H1 (cell line): ENCODE measurements at regions not wholly inside any gene's neighbourhood (a gene's known extent, or its start where the extent isn't known, plus 50 kb on each side); places are given as distances from the start of the nearest gene placed in this dataset.

ENCODE experiments used
- ASH2L ChIP-seq: fragments of 200-600, 300-600 bp; sonication (generic); IDR thresholded peaks from one replicate; pipeline ENCODE4 v1.7.1; 2017; ENCODE audit warnings: low read length
- BCL11A ChIP-seq, 2 experiments: IDR thresholded peaks; one replicate each; pipeline ENCODE4 v1.6.1; 2011; ENCODE audit warnings: low read depth in 2 of 2, low read length in 2 of 2, mild to moderate bottlenecking in 2 of 2
- CEBPB ChIP-seq: IDR thresholded peaks from 2 replicates; pipeline ENCODE4 v1.6.1; 2012; ENCODE audit warnings: low read depth, low read length
- CTBP2 ChIP-seq: IDR thresholded peaks from 2 replicates; pipeline ENCODE4 v1.7.0; 2011; ENCODE audit warnings: borderline replicate concordance, mild to moderate bottlenecking, moderate library complexity, mixed read lengths, low read length; ENCODE audit not compliant: insufficient read depth, insufficient read length
- EP300 ChIP-seq, 2 experiments: IDR thresholded peaks; 1 replicate in 1 of 2; 2 replicates in 1 of 2; pipeline ENCODE4 v1.6.1; 2011 to 2012; ENCODE audit warnings: low read depth in 2 of 2, low read length in 2 of 2, mild to moderate bottlenecking in 2 of 2, borderline replicate concordance in 1 of 2, inconsistent platforms in 1 of 2, moderate library complexity in 1 of 2
- GABPA ChIP-seq: IDR thresholded peaks from 2 replicates; pipeline ENCODE4 v1.6.1; 2011; ENCODE audit warnings: mild to moderate bottlenecking, low read length, moderate library complexity, borderline replicate concordance; ENCODE audit not compliant: insufficient read depth
- JUND ChIP-seq: IDR thresholded peaks from 2 replicates; pipeline ENCODE4 v1.6.1; 2011; ENCODE audit warnings: mild to moderate bottlenecking, improper control_type of control experiment, low read length
- KDM4A ChIP-seq: IDR thresholded peaks from one replicate; pipeline ENCODE4 v1.7.1; 2012; ENCODE audit warnings: low read depth, mild to moderate bottlenecking, moderate library complexity, low read length, inconsistent platforms; ENCODE audit not compliant: severe bottlenecking
- NANOG ChIP-seq: IDR thresholded peaks from 2 replicates; pipeline ENCODE4 v1.6.1; 2011; ENCODE audit warnings: low read length, low read depth, mild to moderate bottlenecking, inconsistent platforms; ENCODE audit not compliant: insufficient read depth, poor library complexity, severe bottlenecking
- POLR2A ChIP-seq, 2 experiments: IDR thresholded peaks; 1 replicate in 1 of 2; 2 replicates in 1 of 2; pipeline ENCODE4 v1.6.1; 2011; ENCODE audit warnings: low read depth in 2 of 2, low read length in 2 of 2, mild to moderate bottlenecking in 2 of 2; ENCODE audit errors: control extremely low read depth in 1 of 2
- POU5F1 ChIP-seq: IDR thresholded peaks from 2 replicates; pipeline ENCODE4 v1.6.1; 2011; ENCODE audit warnings: low read depth, mild to moderate bottlenecking, low read length, moderate library complexity
- RNF2 ChIP-seq: fragments of 200-900, 300-1000 bp; sonication (generic); IDR thresholded peaks from 2 replicates; pipeline ENCODE4 v1.7.1; 2016; ENCODE audit warnings: borderline replicate concordance, low read depth, mild to moderate bottlenecking, antibody characterized with exemption, low read length; ENCODE audit not compliant: poor library complexity, severe bottlenecking; ENCODE audit errors: missing control alignments
- TEAD4 ChIP-seq: IDR thresholded peaks from 2 replicates; pipeline ENCODE4 v1.6.1; 2012; ENCODE audit warnings: low read depth, low read length, inconsistent platforms, mixed read lengths

DNA sequence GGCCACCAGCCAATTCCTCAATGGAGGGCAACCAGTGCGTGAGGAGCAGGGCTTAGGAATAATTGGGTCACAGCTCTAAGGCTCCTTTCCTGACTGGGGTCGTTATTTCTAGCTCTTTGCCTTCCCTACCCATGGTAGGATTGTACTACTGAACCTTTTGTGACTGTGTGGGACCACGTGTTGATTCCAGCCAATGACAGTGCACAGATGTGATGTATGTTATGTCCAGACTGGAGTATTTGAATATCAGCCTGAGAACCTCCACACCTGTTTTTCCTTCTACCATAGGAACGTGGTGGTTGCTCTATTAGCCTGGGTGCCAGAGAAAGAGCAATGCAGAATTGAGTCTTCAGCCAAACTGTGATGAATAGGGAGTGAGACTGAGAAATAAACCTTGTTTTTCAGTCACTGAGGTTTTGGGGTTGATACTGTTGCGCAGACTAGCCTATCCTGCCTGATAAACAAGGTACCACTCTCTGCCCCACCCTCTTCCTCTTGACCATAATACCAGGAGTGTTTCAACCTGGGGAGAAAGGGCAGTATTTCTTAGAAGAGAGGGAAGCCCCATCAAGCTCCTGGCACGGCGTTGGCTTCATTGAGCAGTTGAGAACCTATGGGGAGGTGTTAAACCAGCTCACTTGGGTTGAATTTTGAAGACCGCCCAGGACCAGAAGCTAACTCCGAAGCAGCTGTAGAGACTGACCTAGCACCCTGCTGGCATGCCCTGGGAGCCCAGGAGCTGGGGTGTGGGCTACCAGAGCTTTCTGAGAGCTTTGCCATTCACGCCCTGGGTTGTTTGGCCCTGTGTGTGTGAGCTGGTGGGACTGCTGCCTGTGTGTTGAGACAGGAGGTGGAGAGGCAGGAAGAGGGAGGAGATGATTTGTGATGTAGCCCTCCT lies 105.5 kb upstream of the BACH2 start (continued):
- TF ChIP-seq EP300 (IDR thresholded peaks at IDR 0.05; ENCODE audit: borderline replicate concordance in 1 of 2, low read depth in 2 of 2, low read length in 2 of 2), result no peak
- TF ChIP-seq BCL11A (IDR thresholded peaks at IDR 0.05; ENCODE audit: low read depth in 2 of 2, low read length in 2 of 2), result no peak
- TF ChIP-seq ASH2L, result no peak
- TF ChIP-seq CEBPB, result no peak
- no peak for TF ChIP-seq GABPA
- no peak for TF ChIP-seq TEAD4
- TF ChIP-seq KDM4A, result no peak
- TF ChIP-seq RNF2, result no peak
- no peak for TF ChIP-seq NANOG
- no peak for TF ChIP-seq POU5F1
- TF ChIP-seq JUND, result no peak
- TF ChIP-seq CTBP2, result no peak
- TF ChIP-seq POLR2A (IDR thresholded peaks at IDR 0.05; ENCODE audit: control extremely low read depth in 1 of 2, low read depth in 2 of 2, low read length in 2 of 2), result no peak
